Neural progenitor cell (in vitro differentiated cells): ENCODE measurements at regions not wholly inside any gene's neighbourhood (a gene's known extent, or its start where the extent isn't known, plus 50 kb on each side); places are given as distances from the start of the nearest gene placed in this dataset.

Experiments
- DNase-seq: peaks from one replicate; pipeline ENCODE4 v3.0.0-alpha.2; 2016; ENCODE audit warnings: low spot score
- H2AFZ ChIP-seq: fragments of 200-600 bp; sonication (generic); replicated peaks from 2 replicates; pipeline ENCODE4 v1.6.1; 2016; ENCODE audit warnings: antibody characterized with exemption
- H3F3A ChIP-seq: fragments of 200-600 bp; sonication (generic); 2 replicates; pipeline ENCODE4 v1.6.1; 2016; ENCODE audit warnings: antibody characterized with exemption, low read depth
- H3K27ac ChIP-seq: fragments of 200-600 bp; sonication (generic); 2 replicates; pipeline ENCODE4 v1.5.1; 2016; ENCODE audit warnings: mild to moderate bottlenecking
- H3K27me3 ChIP-seq: fragments of 200-600 bp; sonication (generic); 2 replicates; pipeline ENCODE4 v1.6.1; 2016; ENCODE audit warnings: mild to moderate bottlenecking, moderate library complexity
- H3K36me3 ChIP-seq: fragments of 200-600 bp; sonication (generic); 2 replicates; pipeline ENCODE4 v1.5.1; 2016
- H3K4me1 ChIP-seq: fragments of 200-600 bp; sonication (generic); 2 replicates; pipeline ENCODE4 v1.6.1; 2016; ENCODE audit warnings: mixed run types
- H3K4me2 ChIP-seq: fragments of 200-600 bp; sonication (generic); 2 replicates; pipeline ENCODE4 v1.6.1; 2016
- H3K4me3 ChIP-seq: fragments of 200-600 bp; sonication (generic); 2 replicates; pipeline ENCODE4 v1.5.1; 2016
- H3K79me2 ChIP-seq: fragments of 200-600 bp; sonication (generic); 2 replicates; pipeline ENCODE4 v1.6.1; 2016; ENCODE audit warnings: low read depth
- H3K9ac ChIP-seq: fragments of 200-600 bp; sonication (generic); 2 replicates; pipeline ENCODE4 v1.6.1; 2016
- H3K9me3 ChIP-seq: fragments of 200-600 bp; sonication (generic); 2 replicates; pipeline ENCODE4 v1.5.1; 2016; ENCODE audit warnings: low read depth
- H4K20me1 ChIP-seq: fragments of 200-600 bp; sonication (generic); 2 replicates; pipeline ENCODE4 v1.6.1; 2016; ENCODE audit warnings: low read depth
- H3K27ac Mint-ChIP-seq: 3 replicates; pipeline ENCODE4 v1.8.0; 2021; ENCODE audit warnings: mixed read lengths
- H3K27me3 Mint-ChIP-seq: 2 replicates; pipeline ENCODE4 v1.8.0; 2022; ENCODE audit warnings: low read depth, mild to moderate bottlenecking, inconsistent platforms, moderate library complexity, mixed read lengths; ENCODE audit not compliant: insufficient read depth
- H3K36me3 Mint-ChIP-seq: 3 replicates; pipeline ENCODE4 v1.8.0; 2021; ENCODE audit warnings: mixed read lengths
- H3K4me1 Mint-ChIP-seq: 3 replicates; pipeline ENCODE4 v1.8.0; 2021; ENCODE audit warnings: mixed read lengths
- H3K4me3 Mint-ChIP-seq: 3 replicates; pipeline ENCODE4 v1.8.0; 2021; ENCODE audit warnings: mild to moderate bottlenecking, moderate library complexity, mixed read lengths
- H3K9me3 Mint-ChIP-seq: 3 replicates; pipeline ENCODE4 v1.8.0; 2020; ENCODE audit warnings: mixed read lengths
- CTCF ChIP-seq: fragments of 200-600 bp; sonication (generic); IDR thresholded peaks from 2 replicates; pipeline ENCODE4 v1.5.1; 2017; ENCODE audit warnings: antibody characterized with exemption, mild to moderate bottlenecking
- EZH2 ChIP-seq: fragments of 200-600 bp; sonication (generic); IDR thresholded peaks from 2 replicates; pipeline ENCODE4 v1.6.1; 2017; ENCODE audit warnings: antibody characterized with exemption, mild to moderate bottlenecking, moderate library complexity
- EZH2phosphoT487 ChIP-seq: fragments of 200-600 bp; sonication (generic); IDR thresholded peaks from 2 replicates; pipeline ENCODE4 v1.6.1; 2017; ENCODE audit warnings: antibody characterized with exemption

- peaks cover 12% of the 10 kb centered on the region for H3K4me1 ChIP-seq
- Mint-ChIP-seq H3K4me3 (no peak overlapping the region), H3K36me3 (no peaks in the 10 kb centered on the region), H3K27ac (no peak overlapping the region), H3K27me3 (no peaks in the 10 kb centered on the region), H3K4me1 (no peaks in the 10 kb centered on the region), H3K9me3 (peaks cover 2% of the 10 kb centered on the region)
- H3K27me3 ChIP-seq, result no peaks in the 10 kb centered on the region
- H3K36me3 ChIP-seq, result no peaks in the 10 kb centered on the region
- H2AFZ ChIP-seq, result no peak overlapping the region
- no peak for TF ChIP-seq EZH2phosphoT487
- TF ChIP-seq EZH2, result no peak
- TF ChIP-seq CTCF, result no peak
- no peak overlapping the region for H3K4me3 ChIP-seq
- no peaks in the 10 kb centered on the region for H3K79me2 ChIP-seq
- H3K9me3 ChIP-seq, result no peaks in the 10 kb centered on the region
- no peak overlapping the region for H3K9ac ChIP-seq
- H4K20me1 ChIP-seq, result no peaks in the 10 kb centered on the region
- peak; percentile 19 for DNase-seq
- H3F3A ChIP-seq, result no peaks in the 10 kb centered on the region
- no peak overlapping the region for H3K27ac ChIP-seq
- H3K4me2 ChIP-seq, result no peak overlapping the region
Observed at GRCh38 chr5:161009194-161009593, 157.2 kb upstream of the ATP10B start.

GRCh38 chr5:161007879-161008278 is 155.9 kb upstream of the ATP10B start:
- no peaks in the 10 kb centered on the region for H3K36me3 ChIP-seq
- no peak overlapping the region for H3K9ac ChIP-seq
- no peak overlapping the region for H3K4me2 ChIP-seq
- TF ChIP-seq EZH2phosphoT487, result no peak
- no peak for TF ChIP-seq CTCF
- TF ChIP-seq EZH2, result no peak
- H3K4me3 ChIP-seq, result no peak overlapping the region
- Mint-ChIP-seq H3K9me3 (peaks cover 2% of the 10 kb centered on the region), H3K36me3 (no peaks in the 10 kb centered on the region), H3K4me3 (no peak overlapping the region), H3K27ac (no peak overlapping the region), H3K4me1 (no peaks in the 10 kb centered on the region), H3K27me3 (no peaks in the 10 kb centered on the region)
- no peaks in the 10 kb centered on the region for H3F3A ChIP-seq
- H3K27ac ChIP-seq, result no peak overlapping the region
- no peaks in the 10 kb centered on the region for H3K79me2 ChIP-seq
- H3K4me1 ChIP-seq, result peaks cover 12% of the 10 kb centered on the region
- no peaks in the 10 kb centered on the region for H3K9me3 ChIP-seq
- peak overlapping the region; percentile 30 for H2AFZ ChIP-seq
- no peak for DNase-seq
- H3K27me3 ChIP-seq, result no peaks in the 10 kb centered on the region
- no peaks in the 10 kb centered on the region for H4K20me1 ChIP-seq

- Mint-ChIP-seq H3K27me3 (no peaks in the 10 kb centered on the region), H3K9me3 (peaks cover 2% of the 10 kb centered on the region), H3K4me1 (no peaks in the 10 kb centered on the region), H3K36me3 (no peaks in the 10 kb centered on the region), H3K4me3 (no peak overlapping the region), H3K27ac (no peak overlapping the region)
- Histone ChIP-seq H4K20me1 (no peaks in the 10 kb centered on the region), H3K4me1 (no peaks in the 10 kb centered on the region), H3K36me3 (no peaks in the 10 kb centered on the region), H3K4me2 (no peak overlapping the region), H3K27ac (no peak overlapping the region), H2AFZ (no peak overlapping the region), H3K79me2 (no peaks in the 10 kb centered on the region), H3K27me3 (no peaks in the 10 kb centered on the region), H3K9ac (no peak overlapping the region), H3F3A (no peaks in the 10 kb centered on the region), H3K9me3 (no peaks in the 10 kb centered on the region), H3K4me3 (no peak overlapping the region)
- no peak for DNase-seq
- TF ChIP-seq EZH2 (no peak), EZH2phosphoT487 (no peak), CTCF (no peak)
Observed at GRCh38 chr5:161002571-161003074, 150.6 kb upstream of the ATP10B start.
